ENCODE measurements at regions not wholly inside any gene's neighbourhood (a gene's known extent, or its start where the extent isn't known, plus 50 kb on each side); places are given as distances from the start of the nearest gene placed in this dataset.

- no peaks in the 10 kb centered on the region for H3K36me3 Mint-ChIP-seq (ENCODE audit: low read depth)
Observed at GRCh38 chr16:52229471-52229870, 317.5 kb downstream of the TOX3 start.

More at GRCh38 chr16:52229471-52229870, 317.5 kb downstream of the TOX3 start:
- Mint-ChIP-seq H3K27me3 (ENCODE audit: insufficient read depth, low read depth, poor library complexity) (no peaks in the 10 kb centered on the region), H3K4me3 (no peak overlapping the region), H3K9me3 (no peaks in the 10 kb centered on the region; the same call in 2 of the 3 replicates), H3K4me1 (0 out of 3 replicates have a peak, but pooled peaks cover 4% of the 10 kb centered on the region), H3K27ac (no peak overlapping the region)
- Histone ChIP-seq H3K27me3 (ENCODE audit: insufficient read depth) (no peaks in the 10 kb centered on the region), H2AFZ (no peak overlapping the region), H3K27ac (ENCODE audit: low read depth) (no peak overlapping the region), H4K20me1 (replicated peaks; ENCODE audit: insufficient read depth) (no peaks in the 10 kb centered on the region), H3K9me2 (ENCODE audit: insufficient read depth) (peaks cover 6% of the 10 kb centered on the region; the same call in 1 of the 2 replicates), H3K36me3 (ENCODE audit: insufficient read depth) (no peaks in the 10 kb centered on the region), H3F3A (replicated peaks; ENCODE audit: low read depth) (no peaks in the 10 kb centered on the region), H3K4me2 (no peak overlapping the region), H3K79me2 (replicated peaks; ENCODE audit: insufficient read depth) (no peaks in the 10 kb centered on the region), H3K4me1 (ENCODE audit: insufficient read depth) (no peaks in the 10 kb centered on the region), H3K4me3 (no peak overlapping the region)
- DNase-seq (ENCODE audit: low spot score) (no peak), ATAC-seq (no peak)
- TF ChIP-seq ETS1 (IDR thresholded peaks at IDR 0.05) (no peak), CTCF (conservative IDR thresholded peaks at IDR 0.05; ENCODE audit: low read depth in 2 of 2) (no peak), JUNB (IDR thresholded peaks at IDR 0.05; ENCODE audit: unreplicated experiment) (no peak), EZH2phosphoT487 (IDR thresholded peaks at IDR 0.05; ENCODE audit: unreplicated experiment) (no peak), POLR2AphosphoS5 (IDR thresholded peaks at IDR 0.05; ENCODE audit: low read depth) (no peak), NANOG (IDR thresholded peaks at IDR 0.05; ENCODE audit: borderline replicate concordance) (no peak), STAT1 (IDR thresholded peaks at IDR 0.05; ENCODE audit: unreplicated experiment) (no peak), CREB1 (CRISPR knock-in tag; IDR thresholded peaks at IDR 0.05; ENCODE audit: low read depth) (no peak), EZH2 (IDR thresholded peaks at IDR 0.05; ENCODE audit: low read depth, unreplicated experiment) (no peak), REST (IDR thresholded peaks at IDR 0.05; ENCODE audit: unreplicated experiment) (no peak), ZNF462 (CRISPR knock-in tag; IDR thresholded peaks at IDR 0.05) (no peak), ZNF114 (CRISPR knock-in tag; IDR thresholded peaks at IDR 0.05) (no peak), ZNF331 (CRISPR knock-in tag; IDR thresholded peaks at IDR 0.05; ENCODE audit: low read depth) (no peak)
